Activated effector memory CD4-positive, alpha-beta T cell treated with anti-CD3 and anti-CD28 coated beads, Interleukin-2, amount 50 U/mL, for 16 hours (primary cell): ENCODE measurements at regions not wholly inside any gene's neighbourhood (a gene's known extent, or its start where the extent isn't known, plus 50 kb on each side); places are given as distances from the start of the nearest gene placed in this dataset.

ENCODE experiments used
- DNase-seq: peaks from one replicate; pipeline ENCODE4 v3.0.0-alpha.2; 2020

GRCh38 chr7:128145191-128145590, 95.9 kb upstream of the LEP start:
- DNase-seq: no peak

- no peak for DNase-seq
Observed at GRCh38 chr7:128146052-128146451, 95.0 kb upstream of the LEP start.

DNA sequence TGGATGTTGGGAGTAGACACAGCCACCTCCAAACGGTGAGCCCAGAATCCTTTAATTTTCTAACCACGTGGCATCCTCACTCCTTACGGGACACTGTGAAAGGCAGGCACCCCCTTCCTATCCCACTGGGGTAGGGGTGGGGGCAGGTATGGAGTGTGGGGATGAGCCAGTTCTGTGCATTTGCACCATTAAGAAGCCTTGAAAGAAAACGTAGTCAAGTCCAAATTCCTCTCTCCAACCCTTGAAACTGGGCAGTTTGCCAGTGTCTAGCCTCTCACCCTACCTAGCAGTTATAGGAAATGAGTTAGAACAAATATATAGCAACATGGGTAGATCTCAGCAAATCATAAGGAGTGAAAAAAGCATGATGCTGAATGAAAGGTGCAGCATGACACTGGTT, 92.4 kb upstream of the LEP start:
- no peak for DNase-seq

GRCh38 chr7:128150223-128150865, 90.7 kb upstream of the LEP start:
- DNase-seq: peak; percentile 31

- DNase-seq: no peak
Observed at GRCh38 chr7:128151635-128152034, 89.4 kb upstream of the LEP start.

DNA sequence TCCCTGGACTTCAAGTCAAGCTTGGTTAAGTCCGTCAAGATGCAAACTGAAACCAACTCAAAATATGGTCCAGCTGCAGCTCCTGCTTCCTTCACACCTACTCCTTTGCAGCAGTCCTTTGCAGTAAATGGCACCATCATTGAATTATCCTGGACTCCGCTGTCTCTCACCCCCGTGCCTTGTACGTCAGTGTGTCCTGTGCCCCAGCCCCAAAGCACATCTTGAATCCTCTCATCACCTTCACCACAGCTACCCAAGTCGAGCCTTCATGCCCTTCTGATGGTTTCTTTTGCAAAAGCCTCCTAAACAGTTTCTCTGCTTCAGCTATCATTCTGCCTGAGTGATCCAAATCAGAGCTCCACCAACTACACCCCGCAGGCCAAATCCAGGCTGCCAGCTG, 88.4 kb upstream of the LEP start:
- no peak for DNase-seq

DNA sequence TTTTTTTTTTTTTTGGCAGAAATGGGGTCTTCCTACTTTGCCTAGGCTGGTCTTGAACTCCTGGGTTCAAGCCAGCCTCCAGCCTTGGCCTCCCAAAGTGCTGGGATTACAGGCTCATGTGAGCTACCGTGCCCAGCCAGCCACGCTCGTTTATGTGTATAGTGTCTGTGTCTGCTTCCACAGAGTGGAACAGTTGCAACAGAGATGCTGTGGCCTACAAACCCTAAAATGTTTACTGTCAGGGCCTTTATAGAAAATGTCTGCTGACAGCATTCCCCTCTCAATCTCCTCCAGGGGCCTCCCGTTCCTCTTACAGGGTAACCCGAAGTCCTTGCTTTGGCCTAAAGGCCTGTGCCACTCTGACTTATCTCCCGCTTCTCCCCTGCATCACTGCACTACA, 87.6 kb upstream of the LEP start:
- peak; percentile 21 for DNase-seq

DNA sequence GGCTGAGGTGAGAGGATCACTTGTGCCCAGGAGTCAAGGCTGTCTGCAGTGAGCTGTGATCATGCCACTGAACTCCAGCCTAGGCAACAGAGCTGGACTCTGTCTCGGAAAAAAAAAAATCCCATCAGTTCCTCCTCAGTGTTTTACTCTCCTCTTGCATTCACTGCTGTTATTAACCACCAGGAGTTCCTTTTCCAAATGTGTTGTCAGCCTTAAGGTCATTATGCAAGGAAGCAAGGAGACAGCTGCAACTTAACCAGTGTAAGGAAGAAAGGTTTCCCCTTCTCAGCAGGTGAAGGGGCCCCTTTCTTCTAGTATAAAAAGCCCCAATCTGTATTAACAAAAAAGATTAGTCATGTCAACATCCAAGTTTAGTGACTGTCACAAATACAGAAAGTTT, 86.6 kb upstream of the LEP start:
- no peak for DNase-seq

DNA sequence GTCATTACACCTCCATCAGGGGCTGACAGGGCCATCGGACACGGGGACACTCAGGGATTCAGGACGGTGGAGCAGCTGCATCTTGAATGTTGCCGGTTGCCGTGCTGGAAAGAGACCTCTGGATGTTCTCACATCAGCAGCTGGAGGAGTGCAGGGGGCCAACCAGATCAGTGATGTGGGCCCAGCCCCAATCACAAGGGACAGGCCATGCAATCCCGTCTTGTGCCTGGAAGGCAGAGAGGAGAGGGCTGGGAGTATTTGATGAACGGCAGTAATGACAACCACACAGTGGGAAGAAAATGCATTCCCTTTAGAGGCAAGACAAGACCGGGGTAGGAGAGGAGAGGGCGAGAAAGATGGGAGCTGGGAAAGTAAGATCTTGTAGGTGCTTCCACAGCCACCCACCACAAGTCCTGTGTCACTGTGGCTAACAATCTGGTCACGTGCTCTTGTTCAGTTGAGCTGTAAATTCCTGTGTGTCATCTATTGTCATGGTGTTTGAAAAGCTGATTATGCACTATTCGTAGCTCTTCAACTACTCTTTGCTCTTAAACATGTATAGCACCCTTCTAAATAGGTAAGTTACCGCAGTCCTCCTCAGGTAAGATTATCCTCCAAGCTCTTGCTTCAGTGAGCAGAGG, 85.9 kb upstream of the LEP start:
- DNase-seq: peak; percentile 31

DNA sequence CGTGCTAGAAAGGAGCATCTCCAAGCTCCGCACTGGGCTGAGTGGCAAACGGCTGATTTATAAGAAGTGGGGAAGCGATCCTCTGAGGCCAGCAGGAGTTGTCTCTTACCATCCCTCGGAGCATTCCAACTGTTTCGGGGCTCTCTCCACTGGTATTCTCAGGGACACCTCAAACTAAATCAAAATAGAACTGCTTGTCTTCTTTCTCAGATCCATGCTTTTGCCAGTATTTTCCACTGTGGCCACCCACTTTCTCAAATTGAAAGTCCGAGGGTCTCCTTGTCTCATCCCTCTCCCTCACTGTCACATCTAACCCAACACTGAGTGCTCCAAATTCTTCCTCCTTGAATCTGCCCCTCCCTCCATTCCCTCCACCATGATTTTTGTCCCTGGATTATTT, 83.2 kb upstream of the LEP start:
- no peak for DNase-seq

- peak; percentile 24 for DNase-seq
Observed at GRCh38 chr7:128158370-128158769, 82.7 kb upstream of the LEP start.

DNA sequence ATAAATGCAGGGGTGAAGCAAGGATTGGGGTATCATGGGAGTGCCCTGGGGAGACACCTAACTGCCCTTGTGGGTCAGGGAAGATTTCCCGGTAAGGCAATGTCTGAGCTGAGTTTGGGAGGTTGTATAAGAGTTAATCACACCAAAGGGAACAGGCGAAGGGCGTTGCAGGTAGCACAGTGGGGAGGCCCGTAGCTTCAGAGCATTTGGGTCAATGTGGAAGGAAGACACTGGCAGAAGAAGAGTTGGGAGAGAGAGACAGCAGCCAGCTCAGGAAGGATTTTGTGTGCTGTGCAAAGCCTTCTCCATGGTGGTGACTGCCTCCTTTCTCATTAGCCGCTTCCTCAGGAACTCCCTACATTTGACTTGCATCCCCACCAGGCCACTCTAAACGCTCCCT, 80.8 kb upstream of the LEP start:
- peak; percentile 31 for DNase-seq

DNA sequence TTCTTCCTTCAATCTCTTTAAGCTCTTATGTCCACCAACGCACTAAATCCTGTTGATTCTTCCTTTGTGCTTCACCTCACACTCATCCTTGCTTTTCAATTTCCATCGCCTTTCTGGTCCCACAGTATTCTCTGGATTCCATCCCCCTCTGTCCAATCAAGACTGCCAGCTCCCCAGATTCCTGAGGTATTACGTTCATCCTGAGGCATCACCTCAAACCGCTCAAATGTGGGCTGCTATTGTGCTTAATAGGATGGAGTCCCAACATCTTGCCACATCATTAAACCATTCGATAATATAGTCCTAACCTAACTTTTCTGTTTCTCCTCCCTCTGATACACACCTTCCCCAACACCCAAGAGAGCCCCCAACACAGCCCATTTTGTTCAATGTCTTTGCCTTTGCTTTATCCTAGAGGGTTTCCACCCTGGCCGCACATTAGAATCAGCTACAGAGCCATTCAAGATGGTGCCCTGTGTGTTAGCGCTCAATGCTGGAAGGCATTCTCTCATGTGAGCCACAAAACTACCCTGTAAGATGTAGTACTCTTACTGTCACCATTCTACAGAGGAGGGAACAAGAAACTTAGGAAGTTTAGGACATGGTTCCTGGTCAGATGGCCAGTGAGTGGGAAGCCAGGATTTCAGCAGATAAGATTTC, 79.5 kb upstream of the LEP start:
- peak; percentile 22 for DNase-seq

- peak; percentile 22 for DNase-seq
Observed at GRCh38 chr7:128162666-128163065, 78.4 kb upstream of the LEP start.

- peak; percentile 21 for DNase-seq
Observed at GRCh38 chr7:128163473-128163872, 77.6 kb upstream of the LEP start.

- peak; percentile 42 for DNase-seq
Observed at GRCh38 chr7:128164061-128164954, 76.8 kb upstream of the LEP start.

DNA sequence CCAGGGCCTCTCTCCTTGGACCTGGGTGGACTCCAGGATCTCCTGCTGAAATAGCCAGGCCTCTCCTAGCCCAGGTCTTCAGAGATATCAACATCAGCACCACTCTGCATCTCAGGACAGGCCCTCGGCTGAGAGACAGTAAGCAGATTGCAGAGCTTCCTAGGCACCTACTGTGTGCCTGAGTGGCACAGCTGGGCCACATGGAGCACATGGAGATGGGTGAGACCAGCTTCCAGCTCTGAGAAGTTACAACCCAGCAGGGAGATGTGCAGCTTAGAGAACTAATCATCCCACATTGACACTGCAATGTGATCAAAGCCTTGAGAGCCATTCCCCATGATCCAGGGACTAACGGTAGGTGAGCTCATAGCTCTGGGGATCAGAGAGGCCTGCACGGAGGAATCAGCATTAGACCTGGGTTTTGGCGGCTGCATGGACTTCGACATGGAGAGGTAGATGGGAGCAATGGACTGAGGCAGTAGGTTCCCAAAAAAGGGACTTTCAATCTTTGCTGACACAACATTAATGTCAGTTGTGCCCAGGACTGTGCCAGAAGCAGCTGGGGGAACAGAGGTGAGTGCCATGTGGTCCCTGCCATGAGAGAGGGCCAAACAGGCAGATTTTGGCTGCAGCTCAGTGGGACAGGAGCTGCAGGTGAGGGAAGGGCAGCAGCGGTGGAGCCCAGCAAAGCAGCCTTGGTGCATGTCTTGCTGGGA, 76.0 kb upstream of the LEP start:
- peak; percentile 48 for DNase-seq

- peak; percentile 59 for DNase-seq
Observed at GRCh38 chr7:128165927-128166420, 75.1 kb upstream of the LEP start.

DNA sequence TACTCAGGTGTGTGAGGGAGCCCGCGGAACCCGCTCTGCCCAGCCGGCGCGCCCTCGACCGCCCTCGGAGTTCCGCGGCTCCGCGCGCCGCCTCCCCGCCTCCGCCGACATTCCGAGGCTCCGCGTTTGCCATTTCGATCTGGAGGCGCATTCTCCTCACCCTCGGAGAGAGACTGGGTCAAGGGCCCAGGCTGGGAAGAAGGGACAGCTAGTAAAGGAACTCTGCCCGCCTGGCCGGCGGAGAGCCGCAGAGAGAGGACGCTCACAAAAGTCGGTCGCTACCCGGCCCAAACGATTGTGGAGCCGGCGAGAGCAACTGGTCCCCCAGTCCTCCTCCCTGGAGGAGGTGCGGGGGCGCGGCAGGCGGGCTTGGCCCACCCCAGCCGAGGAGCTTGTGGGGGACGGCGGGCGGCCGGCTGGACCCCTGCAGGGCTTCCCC, 74.5 kb upstream of the LEP start:
- DNase-seq: peak; percentile 63

DNA sequence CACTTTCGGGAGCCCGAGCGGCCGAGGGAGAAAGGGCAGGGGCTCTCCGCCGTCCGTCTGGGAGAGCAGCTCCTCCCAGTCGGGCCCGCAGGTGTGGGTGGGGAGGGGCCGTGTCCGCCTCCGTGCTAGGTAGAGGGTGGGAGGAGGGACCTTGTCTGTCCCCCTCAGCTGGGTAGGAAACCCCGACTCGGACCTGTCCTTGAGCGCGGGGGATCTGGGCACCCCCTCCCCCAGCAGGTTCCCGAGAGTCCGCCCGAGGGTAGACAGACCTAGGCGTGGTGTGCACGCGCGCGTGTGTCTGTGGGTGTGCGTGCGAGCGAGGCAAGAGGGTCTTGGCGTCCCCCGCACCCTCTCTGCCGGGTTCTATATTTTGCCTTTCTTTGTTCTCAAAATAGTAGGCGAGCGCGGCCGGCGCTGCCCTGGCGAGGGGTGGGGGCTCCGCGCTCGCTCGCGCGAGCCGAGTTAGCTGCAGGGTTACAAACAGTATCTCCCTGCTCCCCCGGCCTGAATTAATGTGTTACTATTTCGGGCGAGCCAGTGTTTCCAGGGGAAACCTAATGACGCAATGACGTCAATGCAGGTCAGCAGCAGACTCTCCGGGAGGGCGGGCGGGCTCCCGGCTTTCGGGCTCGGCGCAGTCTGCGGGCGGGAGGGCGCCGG, 73.9 kb upstream of the LEP start:
- DNase-seq: peak; percentile 60

DNA sequence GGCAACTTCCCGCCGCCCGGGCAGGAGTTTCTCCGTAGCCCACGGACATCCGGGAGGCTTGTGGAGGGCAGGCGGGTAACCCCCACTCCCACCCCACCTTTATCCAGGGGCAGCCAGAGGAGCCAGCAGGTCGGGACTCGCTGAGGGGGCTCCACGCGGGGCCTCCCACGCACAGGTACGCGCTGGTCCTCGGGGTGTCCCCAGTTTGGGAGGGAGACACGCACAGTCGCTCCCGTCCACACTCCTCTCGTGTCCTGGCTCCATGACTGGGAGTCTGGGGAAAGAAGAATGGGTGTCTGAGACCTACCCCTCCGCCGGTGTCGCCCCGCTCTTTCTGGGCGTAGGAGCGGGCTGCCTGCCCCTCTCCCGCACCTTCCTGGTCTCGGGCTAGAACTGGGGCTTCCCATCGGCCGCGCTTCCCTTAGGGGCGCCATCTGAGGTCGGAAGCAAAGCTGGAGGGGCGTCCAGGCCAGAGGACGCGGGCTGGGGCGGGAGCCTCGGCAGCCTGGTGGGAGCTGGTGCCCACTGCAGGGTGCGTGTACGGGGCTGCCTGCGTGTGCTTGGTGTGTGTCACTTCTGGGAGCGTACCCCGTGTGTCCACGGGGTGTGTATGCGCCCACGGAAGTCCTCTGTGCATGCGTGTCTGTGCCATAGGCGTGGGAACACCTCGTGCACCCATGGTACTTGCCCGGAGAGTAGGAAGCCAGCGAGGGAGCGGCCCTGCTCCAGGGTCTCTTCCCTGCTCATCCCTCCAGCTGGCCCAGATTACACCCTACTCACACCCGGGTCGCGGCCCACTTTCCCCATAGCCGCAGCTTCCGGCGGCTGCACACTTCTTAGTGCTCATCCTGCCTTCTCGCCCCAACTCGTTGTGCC, 73.0 kb upstream of the LEP start:
- DNase-seq: peak; percentile 58
